Thoracic aorta (tissue), 2 donors: ENCODE measurements at regions not wholly inside any gene's neighbourhood (a gene's known extent, or its start where the extent isn't known, plus 50 kb on each side); places are given as distances from the start of the nearest gene placed in this dataset.

Experiments
- ATAC-seq: fragments of 150-250 bp; one replicate; pipeline ENCODE4 v1.8.0; 2017; ENCODE audit warnings: low read depth; ENCODE audit not compliant: insufficient number of reproducible peaks, low FRiP score
- DNase-seq: peaks from one replicate; pipeline ENCODE4 v3.0.0-alpha.2; 2020; ENCODE audit warnings: low spot score
- H3K27ac ChIP-seq, 2 donors: fragments of 200-600 bp; sonication (generic); 1 replicate in 1 of 2; 2 replicates in 1 of 2; pipeline ENCODE4 v1.5.1; 2016; ENCODE audit warnings: mild to moderate bottlenecking in 2 of 2, moderate library complexity in 2 of 2
- H3K27me3 ChIP-seq: fragments of 200-600 bp; sonication (generic); replicated peaks from 2 replicates; pipeline ENCODE4 v1.6.0; 2016; ENCODE audit warnings: mild to moderate bottlenecking; ENCODE audit not compliant: insufficient read depth
- H3K36me3 ChIP-seq: fragments of 200-600 bp; sonication (generic); one replicate; pipeline ENCODE4 v1.5.1; 2016
- H3K4me1 ChIP-seq, 2 donors: fragments of 200-600 bp; sonication (generic); 1 replicate in 1 of 2; 2 replicates in 1 of 2; pipeline versions ENCODE4 v1.5.1 to v1.6.0; 2016; ENCODE audit warnings: low read depth in 2 of 2, mild to moderate bottlenecking in 1 of 2; ENCODE audit not compliant: control insufficient read depth in 1 of 2
- H3K4me3 ChIP-seq: fragments of 200-600 bp; sonication (generic); 2 replicates; pipeline ENCODE4 v1.5.1; 2016; ENCODE audit warnings: mild to moderate bottlenecking
- H3K9me3 ChIP-seq: fragments of 200-600 bp; sonication (generic); 2 replicates; pipeline ENCODE4 v1.5.1; 2016
- TF ChIP-seq, protein P1 (sequence below): fragments of 200-600 bp; sonication (generic); IDR thresholded peaks from one replicate; pipeline ENCODE4 v1.5.1; 2019; ENCODE audit warnings: antibody characterized with exemption

GRCh38 chr11:43614214-43614613, 66.3 kb upstream of the HSD17B12 start:
- peaks cover 3% of the 10 kb centered on the region for H3K9me3 ChIP-seq
- no peak for DNase-seq
- no peak for ATAC-seq

DNA sequence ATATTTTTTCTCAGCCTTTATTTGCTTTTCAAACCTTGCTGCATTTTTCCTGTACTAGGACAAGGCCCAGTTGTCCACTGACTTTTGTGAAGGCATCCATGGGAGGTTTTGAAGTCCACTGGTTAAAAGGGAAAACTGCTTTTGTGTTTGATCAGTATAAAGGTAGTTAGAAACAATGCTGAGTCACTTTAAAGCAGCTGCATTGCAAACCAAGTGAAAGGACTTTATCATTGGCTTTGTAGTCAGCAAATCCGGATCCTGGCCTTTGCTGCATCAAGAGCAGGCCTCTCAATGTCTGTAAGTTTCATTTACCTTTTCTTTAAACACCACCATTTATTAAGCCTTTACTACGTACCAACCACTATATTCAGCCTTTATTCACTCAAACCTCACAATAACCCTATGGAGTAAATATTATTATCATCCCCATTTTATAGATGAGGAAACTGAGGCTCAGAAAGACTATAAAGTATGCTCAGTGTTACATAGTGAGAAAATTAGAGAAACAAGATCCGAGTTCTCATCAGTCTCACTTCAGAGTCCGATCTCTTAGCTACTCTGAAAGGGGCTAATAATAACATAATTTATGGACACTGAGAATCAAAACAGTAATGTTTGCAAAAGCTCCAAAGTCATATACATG, 60.6 kb upstream of the HSD17B12 start:
- TF ChIP-seq, protein P1, sequence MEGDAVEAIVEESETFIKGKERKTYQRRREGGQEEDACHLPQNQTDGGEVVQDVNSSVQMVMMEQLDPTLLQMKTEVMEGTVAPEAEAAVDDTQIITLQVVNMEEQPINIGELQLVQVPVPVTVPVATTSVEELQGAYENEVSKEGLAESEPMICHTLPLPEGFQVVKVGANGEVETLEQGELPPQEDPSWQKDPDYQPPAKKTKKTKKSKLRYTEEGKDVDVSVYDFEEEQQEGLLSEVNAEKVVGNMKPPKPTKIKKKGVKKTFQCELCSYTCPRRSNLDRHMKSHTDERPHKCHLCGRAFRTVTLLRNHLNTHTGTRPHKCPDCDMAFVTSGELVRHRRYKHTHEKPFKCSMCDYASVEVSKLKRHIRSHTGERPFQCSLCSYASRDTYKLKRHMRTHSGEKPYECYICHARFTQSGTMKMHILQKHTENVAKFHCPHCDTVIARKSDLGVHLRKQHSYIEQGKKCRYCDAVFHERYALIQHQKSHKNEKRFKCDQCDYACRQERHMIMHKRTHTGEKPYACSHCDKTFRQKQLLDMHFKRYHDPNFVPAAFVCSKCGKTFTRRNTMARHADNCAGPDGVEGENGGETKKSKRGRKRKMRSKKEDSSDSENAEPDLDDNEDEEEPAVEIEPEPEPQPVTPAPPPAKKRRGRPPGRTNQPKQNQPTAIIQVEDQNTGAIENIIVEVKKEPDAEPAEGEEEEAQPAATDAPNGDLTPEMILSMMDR: no peak
- Histone ChIP-seq H3K27ac (no peak overlapping the region), H3K27me3 (no peaks in the 10 kb centered on the region), H3K4me1 (no peaks in the 10 kb centered on the region), H3K9me3 (no peaks in the 10 kb centered on the region), H3K36me3 (no peaks in the 10 kb centered on the region), H3K4me3 (no peak overlapping the region)
- ATAC-seq (no peak), DNase-seq (no peak)

More at GRCh38 chr11:43614214-43614613, 66.3 kb upstream of the HSD17B12 start:
- H3K36me3 ChIP-seq: no peaks in the 10 kb centered on the region
- H3K27ac ChIP-seq: no peak overlapping the region
- H3K27me3 ChIP-seq: no peaks in the 10 kb centered on the region
- no peak overlapping the region for H3K4me3 ChIP-seq
- no peaks in the 10 kb centered on the region for H3K4me1 ChIP-seq
- TF ChIP-seq, protein P1: no peak

DNA sequence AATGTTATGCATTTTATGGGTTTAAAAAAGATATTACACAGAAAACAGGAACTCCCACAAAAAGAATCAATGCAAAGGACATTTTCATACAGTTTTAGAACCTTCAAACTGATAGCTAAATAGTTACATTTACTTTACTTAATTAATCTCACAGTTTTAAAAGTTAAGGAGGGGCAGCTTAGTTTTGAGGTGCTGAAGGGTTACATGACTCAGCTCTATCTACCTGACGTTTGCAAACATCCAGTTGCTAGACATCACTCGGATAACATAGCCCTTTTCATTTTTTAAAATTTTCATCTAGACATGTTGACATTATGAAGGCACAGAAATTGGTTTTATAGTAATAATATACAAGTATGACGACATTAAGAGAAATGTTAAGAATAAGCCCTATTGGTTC, 53.7 kb upstream of the HSD17B12 start:
- no peak for DNase-seq
- no peak overlapping the region for H3K4me3 ChIP-seq
- no peaks in the 10 kb centered on the region for H3K4me1 ChIP-seq
- no peak for ATAC-seq
- peaks cover 5% of the 10 kb centered on the region for H3K27me3 ChIP-seq
- no peaks in the 10 kb centered on the region for H3K36me3 ChIP-seq
- H3K9me3 ChIP-seq: no peaks in the 10 kb centered on the region
- TF ChIP-seq, protein P1: no peak
- H3K27ac ChIP-seq: no peak overlapping the region
